ENCODE measurements at regions not wholly inside any gene's neighbourhood (a gene's known extent, or its start where the extent isn't known, plus 50 kb on each side); places are given as distances from the start of the nearest gene placed in this dataset.

DNA sequence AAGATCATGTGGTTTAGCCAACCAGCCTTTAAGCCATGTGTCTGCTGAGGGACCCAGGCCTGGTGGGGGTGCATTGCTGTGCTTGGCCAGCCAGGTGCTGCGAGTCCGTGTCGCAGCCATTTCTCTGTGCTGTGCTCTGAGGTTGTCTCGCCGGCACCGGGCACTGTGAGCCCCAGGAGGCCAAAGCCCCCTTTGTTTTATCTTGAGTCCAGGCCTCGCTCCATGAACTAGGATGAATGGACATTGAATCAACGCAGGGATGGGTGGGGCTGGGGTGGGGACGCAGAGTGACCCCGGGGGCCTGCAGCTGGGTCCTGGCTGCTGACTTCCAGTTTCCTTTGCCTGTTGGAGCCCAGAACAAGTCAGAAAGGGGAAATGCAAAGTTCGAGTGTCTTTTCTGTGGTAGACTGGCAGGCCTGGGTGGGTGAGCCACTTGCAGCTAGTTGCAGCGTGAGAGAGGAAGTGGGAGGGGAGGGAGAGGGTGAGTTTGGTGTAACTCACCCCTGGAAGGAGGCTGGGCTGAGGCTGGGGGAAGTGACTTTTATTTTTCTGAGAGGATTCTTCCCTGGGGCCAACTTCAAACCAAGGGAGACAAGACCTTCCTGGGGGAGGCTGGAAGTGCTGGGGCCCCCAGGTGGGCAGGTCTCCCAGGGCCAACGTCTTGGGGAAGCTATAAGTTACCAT, 324.7 kb downstream of the SEC14L1 start:
- DNase-seq, result no peak

- no peak for DNase-seq
Measured at GRCh38 chr17:77466140-77466539, 325.4 kb downstream of the SEC14L1 start.

DNA sequence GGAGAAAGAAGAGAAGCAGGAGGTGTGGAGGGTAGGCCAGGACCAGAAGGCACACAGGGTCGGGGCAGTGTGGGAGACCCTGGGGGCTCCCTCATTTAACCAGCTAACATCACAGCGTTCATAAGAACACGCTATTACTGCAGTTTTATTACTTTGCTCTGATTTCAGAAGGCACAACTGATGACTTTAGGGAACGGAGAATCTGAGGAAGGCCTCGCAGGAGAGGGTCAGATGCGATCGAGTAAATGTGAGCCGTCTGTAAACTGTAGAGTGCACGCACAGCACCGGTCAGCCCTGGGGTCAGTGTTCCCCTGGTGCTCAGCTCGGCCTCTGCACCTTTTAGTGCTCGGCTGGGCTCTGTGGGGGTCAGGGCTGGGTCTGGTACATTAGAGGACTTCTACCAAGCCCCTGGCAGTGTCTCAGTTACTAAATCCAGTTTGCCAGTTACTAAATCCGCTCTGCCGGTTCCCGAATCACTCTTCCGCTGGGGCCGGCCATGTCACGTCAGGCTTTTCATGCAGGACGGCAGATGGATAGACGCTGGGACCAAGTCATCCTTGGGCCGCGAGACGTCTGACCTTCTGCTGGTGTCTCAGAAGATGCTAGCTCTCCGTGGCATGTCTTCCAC, 325.9 kb downstream of the SEC14L1 start:
- DNase-seq, result no peak

- no peak for DNase-seq
Measured at GRCh38 chr17:77467521-77467920, 326.8 kb downstream of the SEC14L1 start.

GRCh38 chr17:77468897-77469296, 328.1 kb downstream of the SEC14L1 start:
- no peak for DNase-seq

- no peak for DNase-seq
Measured at GRCh38 chr17:77470330-77470786, 329.6 kb downstream of the SEC14L1 start.

DNA sequence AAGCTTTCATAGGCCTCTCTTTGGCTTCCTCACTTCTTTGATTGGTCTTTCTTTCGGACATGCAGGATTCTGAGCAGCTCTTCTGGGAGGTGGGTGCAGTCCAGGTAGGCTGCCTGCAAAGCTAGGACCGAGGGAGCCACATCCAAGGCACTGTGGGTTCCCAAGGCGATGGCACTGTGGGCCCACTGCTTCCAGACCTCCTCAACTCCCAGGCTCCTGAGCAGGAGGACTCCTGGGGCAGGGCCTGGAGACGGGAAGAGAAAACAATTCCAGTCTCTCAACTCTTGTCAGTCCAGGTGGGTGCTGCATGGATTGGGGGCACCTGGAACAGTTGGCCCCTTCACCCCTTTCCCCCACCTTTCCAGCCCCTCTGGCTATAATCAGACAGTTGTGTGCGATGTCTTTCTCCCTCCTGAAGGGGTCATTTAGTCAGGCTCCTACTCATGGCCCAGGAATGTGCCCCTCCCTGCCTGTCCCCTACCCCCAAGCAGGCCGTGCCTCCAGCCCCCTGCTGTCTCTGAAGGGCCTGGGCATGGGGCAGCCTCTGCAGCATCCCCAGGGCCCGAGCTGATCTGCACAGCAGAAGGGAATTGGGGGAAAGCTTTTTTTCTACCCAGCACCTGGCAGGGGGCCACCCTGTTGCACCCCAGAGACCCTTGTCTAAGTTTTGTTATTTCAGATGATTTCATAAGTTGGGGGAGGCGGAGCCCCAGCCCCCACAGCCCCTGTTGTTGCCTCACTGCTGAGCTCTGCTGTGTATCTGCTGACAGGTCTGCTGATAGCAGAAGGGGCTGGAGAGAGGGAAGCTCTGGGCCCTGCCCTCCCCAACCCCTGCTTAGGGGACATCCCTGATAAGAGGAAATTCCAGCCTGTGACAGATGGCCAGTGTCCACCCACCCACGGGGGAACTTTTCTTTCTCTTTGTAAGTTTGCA, 330.3 kb downstream of the SEC14L1 start:
- DNase-seq, result no peak

DNA sequence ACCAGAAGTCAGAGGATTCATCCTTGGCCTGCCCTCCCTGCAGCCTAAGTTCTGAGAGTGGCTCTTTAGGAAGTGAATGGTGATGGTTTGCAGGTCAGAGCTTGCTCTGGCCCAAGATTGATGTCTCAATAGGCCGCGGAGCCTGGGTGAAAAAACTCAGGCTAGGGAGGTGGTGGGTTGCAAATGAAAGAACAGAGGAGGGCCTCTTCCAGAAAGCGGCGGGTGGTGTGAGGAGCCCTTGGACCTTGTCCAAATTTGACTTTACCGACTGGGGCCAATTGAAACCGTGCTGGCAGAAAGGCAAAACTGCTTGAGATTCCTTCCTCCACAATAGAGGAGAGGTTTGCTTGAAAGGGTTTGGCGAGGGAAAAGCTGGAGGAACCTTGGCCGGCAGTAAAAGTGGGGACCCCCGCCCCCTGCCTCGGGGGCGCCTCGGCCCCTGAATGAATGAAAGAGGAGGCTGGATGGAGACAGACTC, 331.3 kb downstream of the SEC14L1 start:
- no peak for DNase-seq

- DNase-seq, result no peak
Measured at GRCh38 chr17:77472468-77473310, 331.9 kb downstream of the SEC14L1 start.

DNA sequence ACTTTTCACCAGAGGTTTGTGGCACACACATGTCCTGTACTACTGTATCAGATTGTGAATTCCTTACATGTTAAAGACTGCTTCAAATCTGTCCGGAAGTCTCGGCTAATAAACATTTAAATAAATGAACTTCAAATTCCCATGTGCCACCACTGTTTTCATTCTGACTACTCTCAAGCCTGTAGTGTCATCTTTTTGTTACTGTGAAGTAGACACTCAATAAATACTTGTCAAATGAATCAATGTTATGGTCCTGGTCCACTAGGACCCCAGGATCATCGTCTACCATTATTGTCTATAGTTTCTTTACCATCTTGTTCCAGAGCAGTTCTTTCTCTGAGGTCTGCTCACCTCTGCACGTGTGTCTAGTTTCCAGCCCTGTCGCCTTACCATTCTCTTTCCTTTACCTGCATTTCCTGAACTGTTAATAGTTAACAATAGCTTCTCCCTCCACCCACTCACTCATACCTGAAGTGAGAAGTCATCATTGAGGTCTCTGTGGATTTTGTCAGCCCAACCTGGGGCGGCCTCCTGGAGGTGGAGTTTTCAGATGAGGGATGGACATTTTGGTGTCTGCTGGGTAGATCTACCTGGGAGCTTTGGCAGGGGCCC, 333.0 kb downstream of the SEC14L1 start:
- no peak for DNase-seq

DNA sequence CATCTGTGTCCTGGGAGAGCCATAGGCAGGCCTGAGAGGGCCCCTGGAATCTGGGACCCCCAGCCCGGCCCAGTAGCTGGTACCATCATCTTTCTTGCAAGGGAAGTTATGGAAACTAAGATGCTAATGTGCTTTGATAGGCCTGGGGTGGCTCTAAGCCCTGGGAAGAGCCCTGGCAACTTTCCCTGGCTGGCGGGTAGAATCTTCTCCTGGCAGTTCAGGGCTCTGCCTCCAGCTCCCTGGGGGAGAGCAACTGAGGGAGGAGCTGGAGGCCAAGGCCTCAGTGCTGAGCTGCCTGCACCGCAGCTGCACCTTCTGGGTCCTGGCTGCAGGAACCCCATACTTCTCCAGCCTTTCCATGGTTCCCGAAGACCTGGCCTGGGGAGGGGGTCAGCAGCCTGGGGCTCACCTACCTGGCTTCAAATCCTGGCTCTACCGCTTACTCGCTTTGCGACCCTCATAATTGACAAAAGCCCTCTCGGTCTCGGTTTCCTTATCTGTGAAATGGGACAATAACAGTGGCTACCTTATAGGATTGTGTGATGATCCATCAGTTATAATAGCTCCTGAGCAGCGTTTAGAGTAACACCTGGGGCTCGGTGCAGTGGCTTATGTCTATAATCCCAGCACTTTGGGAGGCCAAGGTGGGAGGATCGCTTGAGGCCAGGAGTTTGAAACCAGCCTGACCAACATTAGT, 333.7 kb downstream of the SEC14L1 start:
- no peak for DNase-seq

DNA sequence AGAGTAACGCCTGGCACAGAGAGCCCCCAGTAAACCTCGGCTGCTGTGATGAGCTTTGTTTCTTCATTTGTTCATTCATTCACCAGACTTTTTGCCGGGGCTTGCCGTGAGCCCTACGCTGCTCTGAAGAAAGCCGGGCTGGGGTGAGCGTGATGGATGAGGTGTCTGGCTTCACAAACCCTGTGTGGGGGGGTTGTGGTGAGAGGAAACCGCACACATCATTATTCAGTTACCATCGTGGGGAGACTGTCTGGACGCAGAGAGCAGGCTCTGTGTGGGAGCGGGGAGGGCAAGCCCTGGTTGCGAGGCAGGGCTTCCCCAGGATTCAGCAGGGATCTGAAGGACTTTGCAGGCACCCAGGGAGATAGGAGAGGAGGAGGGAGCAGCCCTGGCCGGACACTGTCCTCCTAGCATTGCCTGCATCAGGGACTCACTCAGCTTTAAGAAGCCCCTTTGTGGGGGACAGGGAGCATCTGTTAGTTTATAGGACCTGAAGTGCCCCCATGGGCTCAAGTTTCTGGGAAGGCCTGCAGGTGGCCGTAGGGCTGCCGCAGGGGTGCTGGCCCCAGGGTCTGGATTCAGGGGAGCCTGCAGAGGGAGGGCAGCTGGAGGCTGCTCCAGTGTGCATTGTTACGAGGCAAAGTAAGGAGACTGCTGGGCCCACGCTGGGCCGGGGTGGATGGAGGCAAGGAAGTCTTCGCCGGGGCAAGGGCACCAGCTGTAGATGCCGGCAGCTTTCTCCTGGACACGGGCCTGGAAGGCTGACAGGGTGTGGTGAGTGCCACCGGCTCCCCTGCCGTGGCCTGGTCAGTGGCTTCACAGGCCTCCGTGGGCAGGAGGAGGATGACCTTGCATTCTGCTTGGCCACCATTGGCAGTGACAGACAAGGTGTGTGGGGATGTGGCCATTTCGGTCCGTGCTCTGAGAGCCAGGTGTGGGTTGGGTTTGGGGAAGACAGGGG, 334.5 kb downstream of the SEC14L1 start:
- no peak for DNase-seq

GRCh38 chr17:77476006-77476405, 335.2 kb downstream of the SEC14L1 start:
- DNase-seq, result no peak

DNA sequence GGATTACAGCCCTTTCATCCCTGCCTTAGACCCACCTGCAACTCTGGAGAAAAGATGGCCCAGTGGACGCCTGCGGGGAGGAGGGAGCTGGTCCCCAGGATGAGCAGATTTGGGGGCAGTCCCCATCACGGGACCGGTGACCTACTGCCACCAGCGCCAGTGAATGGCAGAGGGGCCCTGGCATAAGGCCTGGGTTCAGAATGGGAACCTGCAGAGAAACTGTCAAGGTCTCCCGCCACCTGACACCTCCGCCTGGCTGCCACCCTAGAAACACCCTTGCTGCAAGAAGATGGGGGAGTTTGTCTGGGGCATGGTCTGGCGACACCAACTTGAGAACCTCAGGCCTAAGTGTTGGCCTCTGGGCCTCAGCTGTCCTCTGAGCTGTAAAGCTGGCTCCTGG, 335.7 kb downstream of the SEC14L1 start:
- no peak for DNase-seq

GRCh38 chr17:77476931-77477805, 336.4 kb downstream of the SEC14L1 start:
- DNase-seq, result no peak

- DNase-seq, result no peak
Measured at GRCh38 chr17:77478281-77478680, 337.5 kb downstream of the SEC14L1 start.

DNA sequence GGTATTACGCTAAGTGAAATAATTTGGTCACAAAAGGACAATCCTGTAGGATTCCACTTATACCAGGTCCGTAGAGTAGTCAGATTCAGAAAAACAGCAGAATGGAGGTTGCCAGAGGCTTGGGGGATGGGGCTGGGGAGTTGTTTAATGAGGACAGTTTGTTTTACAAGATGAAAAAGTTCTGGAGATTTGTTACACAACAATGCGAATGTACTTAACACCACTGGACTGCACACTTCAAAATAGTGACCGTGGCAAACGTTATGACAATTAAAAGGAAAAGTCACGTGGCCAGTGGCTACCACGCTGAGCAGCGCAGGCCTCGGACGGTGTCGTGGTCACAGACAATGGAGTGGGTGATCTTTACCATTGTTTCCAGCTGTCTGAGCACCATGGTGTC, 338.1 kb downstream of the SEC14L1 start:
- no peak for DNase-seq

- no peak for DNase-seq
Measured at GRCh38 chr17:77479372-77480198, 338.8 kb downstream of the SEC14L1 start.

Measured in 8988T (cell line).